Breast epithelium (tissue), 3 donors: ENCODE measurements at regions not wholly inside any gene's neighbourhood (a gene's known extent, or its start where the extent isn't known, plus 50 kb on each side); places are given as distances from the start of the nearest gene placed in this dataset.
"Not testable (repeated sequence)": the region's sequence is repeated elsewhere in the genome, so short reads cannot be mapped to it uniquely, and the experiment has no call there.

Source experiments
- CTCF ChIP-seq, 3 donors: fragments of 450-650 bp; IDR thresholded peaks; one replicate each; pipeline ENCODE4 v1.5.1; 2016 to 2017; ENCODE audit warnings: antibody characterized with exemption in 3 of 3, mild to moderate bottlenecking in 3 of 3, moderate library complexity in 3 of 3
- POLR2A ChIP-seq: fragments of 450-650 bp; IDR thresholded peaks from one replicate; pipeline ENCODE4 v1.6.1; 2016; ENCODE audit warnings: antibody characterized with exemption, mild to moderate bottlenecking, moderate library complexity
- POLR2AphosphoS5 ChIP-seq, 3 donors: sonication (generic); formaldehyde crosslinking; IDR thresholded peaks; one replicate each; pipeline ENCODE4 v1.6.1; 2017; ENCODE audit warnings: antibody characterized with exemption in 3 of 3

GRCh38 chr7:66451713-66452112 is 177.0 kb upstream of the KCTD7 start:
- not testable (repeated sequence) for TF ChIP-seq CTCF (IDR thresholded peaks at IDR 0.05); POLR2A; POLR2AphosphoS5 (IDR thresholded peaks at IDR 0.05)
